ENCODE measurements at regions not wholly inside any gene's neighbourhood (a gene's known extent, or its start where the extent isn't known, plus 50 kb on each side); places are given as distances from the start of the nearest gene placed in this dataset.

DNA sequence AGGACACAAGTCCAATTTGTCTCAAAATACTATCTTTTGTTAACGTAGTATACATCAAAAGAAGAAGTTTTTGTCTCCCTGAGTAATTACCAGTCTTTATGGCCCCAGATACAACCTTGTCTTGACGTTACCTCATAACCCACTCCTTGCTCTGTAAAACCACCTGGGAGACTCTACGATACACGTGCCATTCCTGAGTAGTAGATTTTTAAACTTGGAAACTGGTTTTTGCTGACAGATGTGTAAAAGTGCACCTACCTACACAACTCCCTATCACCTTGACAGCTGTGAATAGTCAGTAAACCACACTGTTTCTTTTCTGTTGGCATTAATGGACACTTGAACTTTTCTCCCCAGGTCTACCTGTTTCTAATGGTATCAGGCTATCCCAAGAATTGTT lies 51.7 kb upstream of the RARB start:
- TF ChIP-seq POLR2A (IDR thresholded peaks at IDR 0.05; ENCODE audit: low read depth) (no peak), POLR2AphosphoS5 (IDR thresholded peaks at IDR 0.05) (no peak), EP300 (IDR thresholded peaks at IDR 0.05) (no peak)
- WGBS = 69% methylated on average over 4 of the region's 4 CpGs
- intact Hi-C loops (cut with DNase I) = no loop called here
- Histone ChIP-seq H3K9me3 (no peaks in the 10 kb centered on the region), H3K36me3 (no peaks in the 10 kb centered on the region), H3K27me3 (no peaks in the 10 kb centered on the region), H3K4me3 (no peak overlapping the region), H3K4me1 (peaks cover 0 to 18% (median 9%) of the 10 kb centered on the region in 4 donors), H3K27ac (replicated peaks in 1 of 4) (no peak overlapping the region)
- no peak for DNase-seq (ENCODE audit: extremely low spot score)

DNA sequence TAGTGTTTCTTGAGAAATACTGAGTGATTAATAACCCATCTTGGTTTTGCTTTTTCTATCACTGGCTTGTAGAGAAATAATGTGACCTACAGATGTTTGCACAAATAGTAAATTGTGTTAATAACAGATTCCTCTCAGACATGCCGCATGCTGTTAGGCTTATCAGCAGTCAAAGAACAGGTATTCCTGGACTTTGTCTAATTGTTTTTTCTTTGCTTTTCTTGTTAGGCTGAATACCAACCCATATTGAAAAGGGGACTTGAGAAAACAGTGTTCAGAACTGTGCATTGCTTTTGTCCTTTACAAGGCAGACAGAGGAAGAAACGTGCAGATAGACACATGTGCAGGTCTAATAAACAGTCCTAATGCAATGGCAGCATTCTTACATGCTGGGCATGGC lies 51.0 kb upstream of the RARB start:
- no peaks in the 10 kb centered on the region for H3K9me3 ChIP-seq
- TF ChIP-seq EP300 (IDR thresholded peaks at IDR 0.05) (no peak), POLR2A (IDR thresholded peaks at IDR 0.05; ENCODE audit: low read depth) (no peak), POLR2AphosphoS5 (IDR thresholded peaks at IDR 0.05) (no peak)
- TF ChIP-seq, protein P1, sequence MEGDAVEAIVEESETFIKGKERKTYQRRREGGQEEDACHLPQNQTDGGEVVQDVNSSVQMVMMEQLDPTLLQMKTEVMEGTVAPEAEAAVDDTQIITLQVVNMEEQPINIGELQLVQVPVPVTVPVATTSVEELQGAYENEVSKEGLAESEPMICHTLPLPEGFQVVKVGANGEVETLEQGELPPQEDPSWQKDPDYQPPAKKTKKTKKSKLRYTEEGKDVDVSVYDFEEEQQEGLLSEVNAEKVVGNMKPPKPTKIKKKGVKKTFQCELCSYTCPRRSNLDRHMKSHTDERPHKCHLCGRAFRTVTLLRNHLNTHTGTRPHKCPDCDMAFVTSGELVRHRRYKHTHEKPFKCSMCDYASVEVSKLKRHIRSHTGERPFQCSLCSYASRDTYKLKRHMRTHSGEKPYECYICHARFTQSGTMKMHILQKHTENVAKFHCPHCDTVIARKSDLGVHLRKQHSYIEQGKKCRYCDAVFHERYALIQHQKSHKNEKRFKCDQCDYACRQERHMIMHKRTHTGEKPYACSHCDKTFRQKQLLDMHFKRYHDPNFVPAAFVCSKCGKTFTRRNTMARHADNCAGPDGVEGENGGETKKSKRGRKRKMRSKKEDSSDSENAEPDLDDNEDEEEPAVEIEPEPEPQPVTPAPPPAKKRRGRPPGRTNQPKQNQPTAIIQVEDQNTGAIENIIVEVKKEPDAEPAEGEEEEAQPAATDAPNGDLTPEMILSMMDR (IDR thresholded peaks at IDR 0.05) = no peak
- WGBS = 86% methylated on average over 2 of the region's 2 CpGs
- H3K27ac ChIP-seq (replicated peaks in 1 of 4) = no peak overlapping the region
- H3K27me3 ChIP-seq = no peaks in the 10 kb centered on the region
- H3K4me3 ChIP-seq = no peak overlapping the region
- peaks cover 0 to 20% (median 10%) of the 10 kb centered on the region in 4 donors for H3K4me1 ChIP-seq
- no peak for DNase-seq (ENCODE audit: extremely low spot score)
- intact Hi-C loops (cut with DNase I) = no loop called here
- no peaks in the 10 kb centered on the region for H3K36me3 ChIP-seq

Small RNA genes in the stretch of these regions (small RNA-seq; reads per million reads assigned to genes)
- 0 reads per million in 3 donors for gene RN7SL216P
- gene RNA5SP125 = 0 reads per million in 3 donors
- gene RNA5SP126 = 0 reads per million in 3 donors

Data from esophagus muscularis mucosa (tissue), 4 donors.